ENCODE measurements at regions not wholly inside any gene's neighbourhood (a gene's known extent, or its start where the extent isn't known, plus 50 kb on each side); places are given as distances from the start of the nearest gene placed in this dataset.

DNA sequence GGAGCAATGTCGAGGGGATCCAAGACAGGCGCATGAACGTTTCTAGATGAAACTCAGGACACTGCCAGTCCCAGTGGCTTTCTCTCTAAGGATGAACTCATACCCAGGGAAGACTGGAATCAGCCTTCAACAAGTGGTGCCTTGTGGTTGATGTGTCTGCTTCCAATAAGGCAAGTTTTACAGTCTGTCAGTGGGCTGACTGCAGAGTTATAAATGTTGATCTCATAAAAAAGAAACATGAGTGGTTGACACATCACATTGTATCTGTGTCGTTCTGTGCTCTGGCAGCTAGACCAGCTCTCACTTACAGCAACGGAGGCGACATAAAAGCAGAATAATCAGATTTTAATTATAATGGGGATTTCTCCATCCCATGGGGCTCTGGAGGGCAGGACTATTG is 96.7 kb downstream of the SNX19 start:
- Histone ChIP-seq H3K9me3 (no peaks in the 10 kb centered on the region), H3K4me3 (no peak overlapping the region), H3K27ac (no peak overlapping the region), H3K27me3 (no peaks in the 10 kb centered on the region), H3K4me1 (no peaks in the 10 kb centered on the region), H3K36me3 (no peaks in the 10 kb centered on the region)
- TF ChIP-seq POLR2A (IDR thresholded peaks at IDR 0.05) (no peak), EP300 (IDR thresholded peaks at IDR 0.05) (no peak), POLR2AphosphoS5 (IDR thresholded peaks at IDR 0.05) (no peak)
- TF ChIP-seq, protein P1, sequence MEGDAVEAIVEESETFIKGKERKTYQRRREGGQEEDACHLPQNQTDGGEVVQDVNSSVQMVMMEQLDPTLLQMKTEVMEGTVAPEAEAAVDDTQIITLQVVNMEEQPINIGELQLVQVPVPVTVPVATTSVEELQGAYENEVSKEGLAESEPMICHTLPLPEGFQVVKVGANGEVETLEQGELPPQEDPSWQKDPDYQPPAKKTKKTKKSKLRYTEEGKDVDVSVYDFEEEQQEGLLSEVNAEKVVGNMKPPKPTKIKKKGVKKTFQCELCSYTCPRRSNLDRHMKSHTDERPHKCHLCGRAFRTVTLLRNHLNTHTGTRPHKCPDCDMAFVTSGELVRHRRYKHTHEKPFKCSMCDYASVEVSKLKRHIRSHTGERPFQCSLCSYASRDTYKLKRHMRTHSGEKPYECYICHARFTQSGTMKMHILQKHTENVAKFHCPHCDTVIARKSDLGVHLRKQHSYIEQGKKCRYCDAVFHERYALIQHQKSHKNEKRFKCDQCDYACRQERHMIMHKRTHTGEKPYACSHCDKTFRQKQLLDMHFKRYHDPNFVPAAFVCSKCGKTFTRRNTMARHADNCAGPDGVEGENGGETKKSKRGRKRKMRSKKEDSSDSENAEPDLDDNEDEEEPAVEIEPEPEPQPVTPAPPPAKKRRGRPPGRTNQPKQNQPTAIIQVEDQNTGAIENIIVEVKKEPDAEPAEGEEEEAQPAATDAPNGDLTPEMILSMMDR (IDR thresholded peaks at IDR 0.05) = no peak
- 67 to 82% methylated on average over 3 to 6 of the region's 6 CpGs for WGBS, 2 donors (ENCODE audit: low coverage in 1 of 2)
- ATAC-seq = no peak

Small RNA genes lying in the stretch of these regions (small RNA-seq; reads per million reads assigned to genes)
- 0 reads per million in 4 donors for gene AP004371.1
- 0 reads per million in 4 donors for gene MIR8052
